HCT116 (cell line): ENCODE measurements at regions not wholly inside any gene's neighbourhood (a gene's known extent, or its start where the extent isn't known, plus 50 kb on each side); places are given as distances from the start of the nearest gene placed in this dataset.

Experiments
- ATAC-seq: fragments of 200-7000 bp; cut with Tn5 transposase; 2 replicates; pipeline ENCODE4 v1.9.1; 2020; ENCODE audit warnings: mild to moderate bottlenecking, moderate library complexity
- BruUV-seq: library from RNA; stranded (reverse); fragments of 400-500 nt; replicated peaks from 2 replicates; lab custom pipeline; 2021; lab: Mats Ljungman, UMichigan
- CTCF ChIA-PET: fragments of 300-600 bp; sonication (Branson Sonifier 250); formaldehyde crosslinking; loops from one replicate; lab custom pipeline; 2021; ENCODE audit warnings: antibody characterized with exemption; lab: Charles Lee
- POLR2A ChIA-PET: fragments of 300-600, 350-600 bp; sonication (Branson Sonifier 250); formaldehyde crosslinking; loops from one replicate; lab custom pipeline; 2021; ENCODE audit warnings: antibody characterized with exemption; lab: Charles Lee
- RAD21 ChIA-PET, 2 experiments: fragments of 300-600 bp; sonication (Branson Sonifier 250); formaldehyde crosslinking; loops; one replicate each; lab custom pipeline; 2023; ENCODE audit warnings: low total read pairs in 2 of 2; ENCODE audit not compliant: uncharacterized antibody in 2 of 2, unreplicated experiment in 2 of 2, low non-redundant PET in 1 of 2; lab: Charles Lee
- DNase-seq: peaks from one replicate; pipeline ENCODE4 v3.0.0-alpha.2; 2010; ENCODE audit warnings: low read depth, low spot score
- H2AFZ ChIP-seq: fragments of 200-600 bp; shearing (Covaris generic), sonication (generic); 2 replicates; pipeline ENCODE4 v1.6.1; 2017; ENCODE audit warnings: low read depth, mixed run types, mixed read lengths, antibody characterized with exemption, low read length; ENCODE audit not compliant: poor library complexity, severe bottlenecking
- H3K27ac ChIP-seq: 2 replicates; pipeline ENCODE4 v1.5.1; 2012; ENCODE audit warnings: low read depth, low read length
- H3K27me3 ChIP-seq: fragments of 200-600 bp; sonication (generic); 2 replicates; pipeline ENCODE4 v1.6.1; 2016; ENCODE audit warnings: mixed run types, low read length, mixed read lengths; ENCODE audit not compliant: insufficient read depth
- H3K36me3 ChIP-seq, 2 experiments: fragments of 200-500 bp in 1 of 2; fragments of 200-600 bp in 1 of 2; sonication (Bioruptor generic) in 1 of 2; sonication (generic) in 1 of 2; 2 replicates each; pipeline versions ENCODE4 v1.5.1 to v1.6.1; 2014 to 2016; ENCODE audit warnings: low read length in 2 of 2, inconsistent platforms in 1 of 2, mixed read lengths in 1 of 2, mixed run types in 1 of 2; ENCODE audit not compliant: insufficient read depth in 2 of 2, control insufficient read depth in 1 of 2
- H3K4me1 ChIP-seq, 2 experiments: fragments of 200-600 bp in 1 of 2; sonication (generic) in 1 of 2; 2 replicates each; pipeline versions ENCODE4 v1.5.1 to v1.6.1; 2012 to 2017; ENCODE audit warnings: low read length in 2 of 2, inconsistent platforms in 1 of 2, mild to moderate bottlenecking in 1 of 2, mixed read lengths in 1 of 2, mixed run types in 1 of 2, moderate library complexity in 1 of 2; ENCODE audit not compliant: insufficient read depth in 2 of 2, control insufficient read depth in 1 of 2
- H3K4me2 ChIP-seq: fragments of 200-600 bp; sonication (generic); 2 replicates; pipeline ENCODE4 v1.6.1; 2017; ENCODE audit warnings: mixed run types, low read length, mixed read lengths
- H3K4me3 ChIP-seq, 2 experiments: fragments of 200-600 bp in 1 of 2; sonication (generic) in 1 of 2; replicated peaks in 1 of 2; 2 replicates each; pipeline ENCODE4 v1.5.1; 2011 to 2016; ENCODE audit warnings: low read length in 2 of 2, control low read depth in 1 of 2, low read depth in 1 of 2, mild to moderate bottlenecking in 1 of 2, mixed read lengths in 1 of 2, mixed run types in 1 of 2
- H3K79me2 ChIP-seq: fragments of 200-600 bp; sonication (generic); 2 replicates; pipeline ENCODE4 v1.6.1; 2017; ENCODE audit warnings: mild to moderate bottlenecking, mixed run types, low read length, moderate library complexity, mixed read lengths; ENCODE audit not compliant: insufficient read depth
- H3K9ac ChIP-seq: fragments of 200-600 bp; sonication (generic); 2 replicates; pipeline ENCODE4 v1.6.1; 2016; ENCODE audit warnings: low read length, mixed read lengths
- H3K9me2 ChIP-seq: fragments of 200-600 bp; sonication (generic), shearing (Covaris generic); 2 replicates; pipeline ENCODE4 v1.6.1; 2017; ENCODE audit warnings: mixed run types, mild to moderate bottlenecking, moderate library complexity; ENCODE audit not compliant: insufficient read depth
- H3K9me3 ChIP-seq, 2 experiments: fragments of 200-500 bp in 1 of 2; fragments of 200-600 bp in 1 of 2; sonication (Bioruptor generic) in 1 of 2; sonication (generic) in 1 of 2; 2 replicates each; pipeline ENCODE4 v1.6.1; 2014 to 2017; ENCODE audit warnings: low read length in 2 of 2, mixed read lengths in 2 of 2, inconsistent platforms in 1 of 2, low read depth in 1 of 2, mild to moderate bottlenecking in 1 of 2, mixed run types in 1 of 2, moderate library complexity in 1 of 2; ENCODE audit not compliant: control insufficient read depth in 1 of 2, insufficient read depth in 1 of 2
- H4K20me1 ChIP-seq: fragments of 200-600 bp; sonication (generic), shearing (Covaris generic); 2 replicates; pipeline ENCODE4 v1.6.1; 2017; ENCODE audit warnings: mixed run types, mild to moderate bottlenecking, moderate library complexity; ENCODE audit not compliant: insufficient read depth
- CEBPB ChIP-seq: IDR thresholded peaks from 2 replicates; pipeline ENCODE4 v1.6.1; 2012; ENCODE audit warnings: low read depth
- ELF1 ChIP-seq: IDR thresholded peaks from 2 replicates; pipeline ENCODE4 v1.6.1; 2012; ENCODE audit warnings: low read depth, borderline replicate concordance
- FOSL1 ChIP-seq: IDR thresholded peaks from 2 replicates; pipeline ENCODE4 v1.6.1; 2012; ENCODE audit warnings: low read depth
- JUND ChIP-seq: IDR thresholded peaks from 2 replicates; pipeline ENCODE4 v1.6.1; 2012
- POLR2A ChIP-seq: IDR thresholded peaks from 2 replicates; pipeline ENCODE4 v1.7.0; 2011; ENCODE audit warnings: borderline replicate concordance; ENCODE audit not compliant: insufficient read depth, insufficient read length; ENCODE audit errors: extremely low read depth
- POLR2AphosphoS5 ChIP-seq: IDR thresholded peaks from 2 replicates; pipeline ENCODE4 v1.6.1; 2011; ENCODE audit warnings: mild to moderate bottlenecking, low read depth, low read length, moderate library complexity
- SIN3A ChIP-seq: IDR thresholded peaks from 2 replicates; pipeline ENCODE4 v1.6.1; 2012; ENCODE audit warnings: low read depth
- YY1 ChIP-seq: IDR thresholded peaks from 2 replicates; pipeline ENCODE4 v1.6.1; 2011; ENCODE audit warnings: low read length, low read depth, moderate library complexity, mild to moderate bottlenecking; ENCODE audit not compliant: insufficient replicate concordance; ENCODE audit errors: extremely low read depth
- ZFX ChIP-seq: fragments of 450-650 bp; IDR thresholded peaks from 2 replicates; pipeline ENCODE4 v1.6.1; 2017
- intact Hi-C: fragments of 100-400 bp; cut with micrococcal nuclease; formaldehyde crosslinking; loops from 2 replicates; pipeline ENCODE4 v1.10.0; 2022
- TF ChIP-seq, protein P1 (sequence below): IDR thresholded peaks from 2 replicates; pipeline ENCODE4 v1.6.1; 2012; ENCODE audit warnings: low read depth
- TF ChIP-seq, protein P2 (sequence below): IDR thresholded peaks from 2 replicates; pipeline ENCODE4 v1.6.1; 2012

DNA sequence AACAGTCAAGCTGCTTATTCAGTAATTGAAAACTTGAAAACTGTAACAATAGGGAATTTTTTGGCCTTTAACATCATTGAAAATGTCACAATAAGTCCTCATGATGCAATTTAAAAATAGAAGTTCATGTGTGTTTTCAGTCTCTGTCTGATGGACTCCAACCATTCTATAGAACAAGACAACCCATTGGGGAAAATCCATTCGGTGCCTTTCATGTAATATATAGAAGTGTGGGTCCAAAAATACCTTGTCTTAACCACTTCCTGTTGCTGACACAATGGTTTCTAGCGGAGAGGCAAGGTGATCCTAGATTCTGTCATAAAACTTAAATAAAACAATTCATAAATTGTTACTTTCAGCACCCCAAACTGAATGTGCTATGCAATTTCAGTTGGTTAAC, 1131.3 kb upstream of the MAP3K7 start:
- Histone ChIP-seq H3K79me2 (no peaks in the 10 kb centered on the region), H3K4me1 (no peaks in the 10 kb centered on the region), H3K9me2 (no peaks in the 10 kb centered on the region), H3K27me3 (no peaks in the 10 kb centered on the region), H4K20me1 (no peaks in the 10 kb centered on the region), H3K4me3 (no peak overlapping the region), H3K27ac (no peak overlapping the region), H3K36me3 (no peaks in the 10 kb centered on the region), H3K9me3 (peaks cover 8 to 16% of the 10 kb centered on the region in 2 experiments; a peak in 3 of 4 replicates), H3K9ac (no peak overlapping the region), H3K4me2 (no peak overlapping the region), H2AFZ (no peak overlapping the region)
- no TSS peak for BruUV-seq
- ChIA-PET RAD21 (no interaction called here), POLR2A (no interaction called here), CTCF (no interaction called here)
- intact Hi-C loops = no loop called here
- TF ChIP-seq POLR2AphosphoS5 = no peak
- TF ChIP-seq, protein P1, sequence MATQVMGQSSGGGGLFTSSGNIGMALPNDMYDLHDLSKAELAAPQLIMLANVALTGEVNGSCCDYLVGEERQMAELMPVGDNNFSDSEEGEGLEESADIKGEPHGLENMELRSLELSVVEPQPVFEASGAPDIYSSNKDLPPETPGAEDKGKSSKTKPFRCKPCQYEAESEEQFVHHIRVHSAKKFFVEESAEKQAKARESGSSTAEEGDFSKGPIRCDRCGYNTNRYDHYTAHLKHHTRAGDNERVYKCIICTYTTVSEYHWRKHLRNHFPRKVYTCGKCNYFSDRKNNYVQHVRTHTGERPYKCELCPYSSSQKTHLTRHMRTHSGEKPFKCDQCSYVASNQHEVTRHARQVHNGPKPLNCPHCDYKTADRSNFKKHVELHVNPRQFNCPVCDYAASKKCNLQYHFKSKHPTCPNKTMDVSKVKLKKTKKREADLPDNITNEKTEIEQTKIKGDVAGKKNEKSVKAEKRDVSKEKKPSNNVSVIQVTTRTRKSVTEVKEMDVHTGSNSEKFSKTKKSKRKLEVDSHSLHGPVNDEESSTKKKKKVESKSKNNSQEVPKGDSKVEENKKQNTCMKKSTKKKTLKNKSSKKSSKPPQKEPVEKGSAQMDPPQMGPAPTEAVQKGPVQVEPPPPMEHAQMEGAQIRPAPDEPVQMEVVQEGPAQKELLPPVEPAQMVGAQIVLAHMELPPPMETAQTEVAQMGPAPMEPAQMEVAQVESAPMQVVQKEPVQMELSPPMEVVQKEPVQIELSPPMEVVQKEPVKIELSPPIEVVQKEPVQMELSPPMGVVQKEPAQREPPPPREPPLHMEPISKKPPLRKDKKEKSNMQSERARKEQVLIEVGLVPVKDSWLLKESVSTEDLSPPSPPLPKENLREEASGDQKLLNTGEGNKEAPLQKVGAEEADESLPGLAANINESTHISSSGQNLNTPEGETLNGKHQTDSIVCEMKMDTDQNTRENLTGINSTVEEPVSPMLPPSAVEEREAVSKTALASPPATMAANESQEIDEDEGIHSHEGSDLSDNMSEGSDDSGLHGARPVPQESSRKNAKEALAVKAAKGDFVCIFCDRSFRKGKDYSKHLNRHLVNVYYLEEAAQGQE = no peak
- TF ChIP-seq SIN3A = no peak
- DNase-seq (no peak), ATAC-seq (no peak)

DNA sequence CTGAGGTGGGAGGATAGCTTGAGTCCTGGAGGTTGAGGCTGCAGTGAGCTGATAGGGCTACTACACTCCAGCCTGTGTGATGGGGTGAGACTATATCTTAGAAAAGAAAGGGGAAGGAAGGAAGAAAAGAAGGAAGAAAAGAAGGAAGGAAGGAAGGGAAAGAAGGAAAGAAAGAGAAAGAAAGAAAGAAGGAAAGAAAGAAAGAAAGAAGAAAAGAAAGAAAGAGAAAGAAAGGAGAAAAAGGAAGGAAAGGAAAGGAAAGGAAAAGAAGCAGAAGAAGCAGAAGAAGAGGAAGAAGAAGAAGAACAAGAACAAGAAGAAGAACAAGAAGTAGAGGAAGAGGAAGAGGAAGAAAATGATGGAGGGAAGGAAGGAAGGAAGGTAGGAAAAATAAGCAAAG, 1130.2 kb upstream of the MAP3K7 start:
- no peaks in the 10 kb centered on the region for H3K27me3 ChIP-seq
- intact Hi-C loops = no loop called here
- H2AFZ ChIP-seq = no peak overlapping the region
- BruUV-seq = no TSS peak
- ChIA-PET CTCF (no interaction called here), POLR2A (no interaction called here), RAD21 (no interaction called here)
- no peaks in the 10 kb centered on the region for H4K20me1 ChIP-seq
- no peaks in the 10 kb centered on the region for H3K9me2 ChIP-seq
- H3K27ac ChIP-seq = no peak overlapping the region
- H3K9me3 ChIP-seq = peaks cover 4 to 9% of the 10 kb centered on the region in 2 experiments; a peak in 2 of 4 replicates
- ATAC-seq = no peak
- DNase-seq = no peak
- H3K9ac ChIP-seq = no peak overlapping the region
- no peaks in the 10 kb centered on the region for H3K36me3 ChIP-seq
- H3K4me3 ChIP-seq = no peak overlapping the region
- H3K4me1 ChIP-seq = no peaks in the 10 kb centered on the region
- no peak for TF ChIP-seq YY1
- TF ChIP-seq ELF1 = no peak
- TF ChIP-seq, protein P2, sequence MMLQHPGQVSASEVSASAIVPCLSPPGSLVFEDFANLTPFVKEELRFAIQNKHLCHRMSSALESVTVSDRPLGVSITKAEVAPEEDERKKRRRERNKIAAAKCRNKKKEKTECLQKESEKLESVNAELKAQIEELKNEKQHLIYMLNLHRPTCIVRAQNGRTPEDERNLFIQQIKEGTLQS = no peak
- TF ChIP-seq FOSL1 = no peak
- TF ChIP-seq POLR2A = no peak
- no peak for TF ChIP-seq CEBPB
- TF ChIP-seq JUND = no peak
- no peak for TF ChIP-seq ZFX
- no peak overlapping the region for H3K4me2 ChIP-seq
- no peaks in the 10 kb centered on the region for H3K79me2 ChIP-seq
